GM13976 (cell line): ENCODE measurements at regions not wholly inside any gene's neighbourhood (a gene's known extent, or its start where the extent isn't known, plus 50 kb on each side); places are given as distances from the start of the nearest gene placed in this dataset.

ENCODE experiments used
- DNase-seq: peaks from one replicate; pipeline ENCODE4 v3.0.0; 2012; ENCODE audit warnings: low spot score
- CTCF ChIP-seq: IDR thresholded peaks from 2 replicates; pipeline ENCODE4 v1.5.1; 2012; ENCODE audit warnings: borderline replicate concordance, mild to moderate bottlenecking; ENCODE audit not compliant: insufficient read depth; ENCODE audit errors: extremely low read depth, missing control alignments, control extremely low read depth
- in situ Hi-C: fragments of 300-500 bp; cut with MboI; formaldehyde crosslinking; loops from one replicate; pipeline ENCODE4 v1.12.0; 2022; ENCODE audit warnings: low sequenced_read_pairs, mixed read lengths, inconsistent platforms; ENCODE audit not compliant: unreplicated experiment

- no peak for TF ChIP-seq CTCF
- DNase-seq, result no peak
- in situ Hi-C loops, result no loop called here
These were observed 1055.9 kb downstream of the NR2F1-AS1 start for GRCh38 chr5:92525131-92525530.

DNA sequence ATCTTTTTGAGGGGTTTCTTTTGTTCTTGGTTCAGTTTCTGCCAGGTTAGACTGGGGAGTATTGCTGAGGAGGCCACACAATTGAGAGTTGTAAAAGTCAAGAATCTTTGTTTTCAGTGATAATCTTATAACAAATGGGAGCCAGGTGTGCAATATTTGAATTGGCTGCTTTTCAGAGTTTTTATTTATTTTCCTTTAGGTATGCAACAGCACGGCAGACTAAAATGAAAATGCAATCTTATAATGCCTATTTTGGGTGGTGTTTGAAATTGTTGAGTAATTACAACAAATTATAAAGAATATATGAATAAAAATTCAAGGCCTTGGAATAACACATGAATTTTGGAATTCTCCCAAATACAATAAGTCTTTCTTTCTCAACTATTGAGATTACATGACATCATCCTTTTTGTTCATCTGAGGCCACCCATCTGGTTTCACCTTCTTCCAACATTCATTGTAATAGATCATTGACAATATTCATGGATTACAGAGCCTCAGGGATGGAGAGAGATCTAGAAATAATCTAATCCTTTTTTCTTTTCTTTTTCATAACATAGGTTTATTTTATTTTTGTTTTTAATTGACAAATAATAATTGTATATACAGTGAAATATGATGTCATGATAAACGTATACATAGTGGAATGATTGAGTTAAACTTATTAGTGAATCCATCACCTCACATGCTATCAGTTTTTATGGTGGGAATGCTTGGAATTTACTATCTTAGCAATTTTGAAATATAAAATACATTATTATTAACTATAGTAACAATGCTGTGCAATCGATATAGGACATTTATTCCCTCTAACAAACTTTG lies 1061.0 kb downstream of the NR2F1-AS1 start:
- in situ Hi-C loops, result no loop called here
- TF ChIP-seq CTCF, result no peak
- no peak for DNase-seq

DNA sequence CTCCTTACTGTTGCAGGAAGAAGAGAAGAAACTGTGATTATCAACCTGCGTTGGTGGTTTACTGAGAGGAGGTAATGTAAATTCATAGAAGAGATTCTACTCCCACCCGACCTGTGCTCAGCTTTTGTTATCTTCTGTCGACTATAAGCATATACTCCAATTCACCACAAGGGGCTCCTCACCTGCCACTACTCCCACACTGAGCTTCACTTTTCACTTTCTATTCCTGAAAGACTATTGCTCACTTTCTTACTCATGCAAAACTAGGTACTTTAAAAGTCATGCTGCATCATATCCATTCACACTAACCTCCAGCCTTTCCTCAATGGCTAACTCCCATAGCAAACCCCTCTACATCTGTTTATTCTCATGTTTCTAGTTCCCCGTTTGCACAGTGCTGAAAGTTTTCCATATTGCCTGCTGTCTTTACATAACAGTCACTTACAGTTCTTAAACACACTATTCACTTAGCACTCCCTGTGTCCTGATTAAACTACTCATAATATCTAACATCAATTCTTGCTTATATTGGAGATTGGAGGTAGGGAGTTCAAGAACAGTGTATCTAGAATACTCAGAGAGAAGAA lies 1062.6 kb downstream of the NR2F1-AS1 start:
- peak; percentile 45 for TF ChIP-seq CTCF
- DNase-seq, result peak; percentile 52
- in situ Hi-C loops, result no loop called here

GRCh38 chr5:92514896-92515295 lies 1066.1 kb downstream of the NR2F1-AS1 start:
- no peak for DNase-seq
- no peak for TF ChIP-seq CTCF
- in situ Hi-C loops, result no loop called here

DNA sequence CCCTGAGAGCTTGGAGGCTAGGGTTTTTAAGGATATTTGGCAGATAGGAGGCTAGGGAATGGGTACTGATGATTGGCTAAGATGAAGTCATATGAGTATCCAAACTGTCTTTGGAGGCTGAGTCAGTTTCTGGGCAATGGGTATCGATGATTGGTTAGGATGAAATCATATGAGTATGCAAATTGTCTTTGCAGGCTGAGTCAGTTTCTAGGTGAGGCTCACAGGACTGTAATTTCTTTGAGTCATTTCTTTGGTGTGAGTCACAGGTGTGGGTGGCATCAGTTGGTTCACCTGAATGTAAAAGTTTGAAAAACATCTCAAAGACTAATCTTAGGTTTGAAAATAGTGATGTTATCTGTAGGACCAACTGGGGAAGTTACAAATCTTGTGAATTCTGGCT lies 1068.0 kb downstream of the NR2F1-AS1 start:
- in situ Hi-C loops, result no loop called here
- no peak for TF ChIP-seq CTCF
- no peak for DNase-seq

DNA sequence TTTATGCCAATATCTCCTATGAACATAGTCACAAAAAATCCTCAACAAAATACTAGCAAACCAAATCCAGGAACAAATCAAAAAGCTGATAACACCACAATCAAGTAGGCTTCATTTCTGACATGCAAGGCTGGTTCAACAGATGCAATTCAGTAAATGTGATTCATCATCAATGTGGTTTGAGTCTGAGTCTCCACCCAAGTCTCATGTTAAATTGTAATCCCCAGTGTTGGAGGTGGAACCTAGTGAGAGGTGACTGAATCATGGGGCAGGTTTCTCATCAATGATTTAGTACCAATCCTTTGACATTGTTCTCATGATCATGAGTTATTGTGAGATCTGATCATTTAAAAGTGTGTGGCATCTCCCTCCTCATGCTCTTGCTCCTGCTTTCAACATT lies 1072.7 kb downstream of the NR2F1-AS1 start:
- no peak for DNase-seq
- in situ Hi-C loops, result no loop called here
- no peak for TF ChIP-seq CTCF
